ENCODE measurements at regions not wholly inside any gene's neighbourhood (a gene's known extent, or its start where the extent isn't known, plus 50 kb on each side); places are given as distances from the start of the nearest gene placed in this dataset.
"Not testable (repeated sequence)": the region's sequence is repeated elsewhere in the genome, so short reads cannot be mapped to it uniquely, and the experiment has no call there.

DNA sequence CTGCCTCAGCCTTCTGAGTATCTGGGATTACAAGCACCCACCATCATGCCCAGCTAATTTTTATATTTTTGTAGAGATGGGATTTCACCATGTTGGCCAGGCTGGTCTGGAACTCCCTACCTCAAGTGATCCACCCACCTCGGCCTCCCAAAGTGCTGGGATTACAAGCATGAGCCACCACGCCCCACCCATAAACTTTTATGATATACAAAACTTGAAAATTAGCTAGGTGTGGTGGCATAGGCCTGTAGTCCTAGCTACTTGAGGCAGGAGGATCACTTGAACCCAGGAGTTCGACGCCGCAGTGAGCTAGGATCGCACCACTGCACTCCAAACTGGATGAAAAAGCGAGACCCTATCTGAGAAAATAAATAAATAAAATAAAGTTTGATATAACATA is 149.5 kb upstream of the ATF7IP start:
- DNase-seq: not testable (repeated sequence)

DNA sequence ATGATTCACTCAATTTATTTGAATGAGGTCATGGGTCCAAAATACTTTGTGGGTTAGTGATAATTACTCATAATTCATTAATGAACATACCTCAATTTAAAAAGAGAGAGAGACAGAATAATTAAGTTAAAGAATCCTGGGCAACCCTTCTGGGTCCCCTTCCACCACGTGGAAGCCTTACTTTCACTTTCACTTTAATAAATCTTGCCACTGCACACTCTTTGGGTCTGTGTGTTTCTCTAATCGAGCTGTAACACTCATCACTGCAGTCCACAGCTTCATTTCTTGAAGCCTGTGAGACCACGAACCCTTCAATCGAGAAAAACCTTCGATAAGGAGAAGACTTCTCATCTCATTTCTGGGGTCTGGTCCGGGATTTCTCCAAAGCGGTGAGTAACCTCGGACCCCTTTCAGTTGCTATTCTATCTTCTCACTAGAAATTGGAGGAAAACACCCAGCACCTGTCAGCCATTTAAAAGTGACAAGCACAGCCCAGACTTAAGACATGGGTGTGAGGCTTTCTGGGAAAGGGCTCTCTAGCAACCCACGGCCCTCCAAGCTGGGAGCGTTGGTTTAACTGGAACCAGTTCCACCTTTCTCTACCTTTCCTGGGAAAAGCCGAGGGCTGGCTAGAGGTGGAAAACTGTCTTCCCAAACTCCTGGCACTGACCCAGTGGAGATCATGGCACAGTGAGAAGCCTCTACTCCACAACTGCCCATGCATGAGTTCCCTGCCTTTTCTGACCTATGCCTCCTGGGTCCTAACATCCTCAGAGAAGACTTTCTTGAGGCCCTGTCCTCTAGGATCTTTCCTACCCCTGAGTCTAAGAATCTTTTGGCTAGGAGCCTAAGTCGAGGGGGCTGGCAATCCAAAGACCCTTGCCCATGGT is 148.8 kb upstream of the ATF7IP start:
- DNase-seq: peak; percentile 25

DNA sequence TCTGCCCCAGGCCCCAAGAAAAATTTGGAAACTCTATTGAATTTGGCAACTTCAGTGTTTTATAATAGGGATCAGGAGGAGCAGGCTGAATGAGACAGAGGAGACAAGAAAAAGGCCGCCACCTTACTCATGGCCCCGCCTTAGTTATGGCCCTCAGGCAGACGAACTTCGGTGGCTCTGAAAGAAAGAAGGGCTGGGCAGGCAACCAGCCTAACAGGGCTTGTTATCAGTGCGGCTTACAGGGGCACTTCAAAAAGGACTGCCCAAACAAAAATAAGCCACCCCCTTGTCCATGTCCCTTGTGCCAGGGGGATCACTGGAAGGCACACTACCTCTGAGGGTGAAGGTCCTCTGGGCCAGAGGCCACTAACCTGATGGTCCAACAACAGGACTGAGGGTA is 146.3 kb upstream of the ATF7IP start:
- no peak for DNase-seq

- DNase-seq: not testable (repeated sequence)
These were observed 145.8 kb upstream of the ATF7IP start for GRCh38 chr12:14219670-14220069.

DNA sequence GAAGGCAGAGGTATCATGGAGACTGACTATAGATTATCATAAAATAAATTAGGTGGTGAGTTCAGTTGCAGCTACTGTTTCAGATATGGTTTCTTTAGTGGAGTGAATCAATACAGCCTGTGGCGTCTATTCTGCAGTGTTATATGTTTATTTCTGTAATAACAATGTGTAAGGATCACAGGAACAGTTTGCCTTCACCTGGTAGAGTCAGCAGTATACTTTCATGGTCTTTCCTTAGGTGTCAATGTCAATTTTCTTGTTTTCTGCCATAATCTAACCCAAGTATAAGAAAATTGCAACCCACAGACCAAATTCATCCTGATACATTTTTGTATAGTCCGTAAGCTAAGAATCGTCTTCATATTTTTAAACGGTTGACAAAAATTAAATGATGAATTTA is 140.4 kb upstream of the ATF7IP start:
- no peak for DNase-seq

DNA sequence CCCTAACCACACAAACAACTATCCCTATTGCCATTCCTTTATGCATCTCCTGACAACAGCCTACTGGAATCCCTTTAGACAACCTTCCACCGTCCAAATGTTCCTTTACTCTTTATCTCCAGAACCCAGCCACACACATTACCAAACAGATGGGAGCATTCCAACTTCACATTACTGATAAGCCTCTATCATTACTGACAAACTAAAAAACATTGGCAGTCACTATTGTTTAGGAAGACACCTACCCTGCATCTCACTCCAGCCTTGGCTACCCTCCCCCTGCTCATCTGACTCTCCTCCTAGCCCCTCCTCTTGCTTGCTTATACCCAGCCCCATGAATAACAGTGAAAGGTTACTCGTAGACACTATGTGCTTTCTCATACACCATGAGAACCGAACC is 130.3 kb upstream of the ATF7IP start:
- not testable (repeated sequence) for DNase-seq

GRCh38 chr12:14236641-14237040 is 128.8 kb upstream of the ATF7IP start:
- not testable (repeated sequence) for DNase-seq

- DNase-seq: peak; percentile 35
These were observed 127.2 kb upstream of the ATF7IP start for GRCh38 chr12:14238221-14238792.

DNA sequence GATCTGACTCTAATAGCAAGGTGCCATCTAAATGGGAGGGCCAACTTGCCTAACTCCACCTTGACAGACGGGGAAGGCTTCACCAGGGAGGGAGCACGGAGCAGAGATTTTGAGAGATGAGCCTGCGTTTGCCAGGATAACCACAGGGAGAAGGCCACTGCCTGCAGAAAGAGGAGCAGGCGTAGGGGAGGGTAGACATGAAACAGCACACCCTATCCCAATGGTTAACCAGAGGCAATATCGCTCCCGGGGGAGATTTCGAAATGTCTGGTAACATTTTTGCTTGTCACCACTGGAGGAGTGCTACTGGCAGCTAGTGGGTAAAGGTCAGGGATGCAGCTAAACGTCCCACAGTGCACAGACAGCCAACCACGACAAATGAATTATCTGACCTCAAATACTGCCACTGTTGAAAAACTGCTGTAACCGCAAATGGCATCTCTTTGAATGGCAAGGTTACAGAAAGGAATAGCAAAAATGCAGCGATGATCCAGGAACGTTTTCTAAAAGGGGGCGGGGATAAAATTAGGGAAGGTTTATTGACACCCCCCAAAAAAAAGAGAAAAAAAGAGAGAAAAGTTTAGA is 126.0 kb upstream of the ATF7IP start:
- DNase-seq: peak; percentile 83

DNA sequence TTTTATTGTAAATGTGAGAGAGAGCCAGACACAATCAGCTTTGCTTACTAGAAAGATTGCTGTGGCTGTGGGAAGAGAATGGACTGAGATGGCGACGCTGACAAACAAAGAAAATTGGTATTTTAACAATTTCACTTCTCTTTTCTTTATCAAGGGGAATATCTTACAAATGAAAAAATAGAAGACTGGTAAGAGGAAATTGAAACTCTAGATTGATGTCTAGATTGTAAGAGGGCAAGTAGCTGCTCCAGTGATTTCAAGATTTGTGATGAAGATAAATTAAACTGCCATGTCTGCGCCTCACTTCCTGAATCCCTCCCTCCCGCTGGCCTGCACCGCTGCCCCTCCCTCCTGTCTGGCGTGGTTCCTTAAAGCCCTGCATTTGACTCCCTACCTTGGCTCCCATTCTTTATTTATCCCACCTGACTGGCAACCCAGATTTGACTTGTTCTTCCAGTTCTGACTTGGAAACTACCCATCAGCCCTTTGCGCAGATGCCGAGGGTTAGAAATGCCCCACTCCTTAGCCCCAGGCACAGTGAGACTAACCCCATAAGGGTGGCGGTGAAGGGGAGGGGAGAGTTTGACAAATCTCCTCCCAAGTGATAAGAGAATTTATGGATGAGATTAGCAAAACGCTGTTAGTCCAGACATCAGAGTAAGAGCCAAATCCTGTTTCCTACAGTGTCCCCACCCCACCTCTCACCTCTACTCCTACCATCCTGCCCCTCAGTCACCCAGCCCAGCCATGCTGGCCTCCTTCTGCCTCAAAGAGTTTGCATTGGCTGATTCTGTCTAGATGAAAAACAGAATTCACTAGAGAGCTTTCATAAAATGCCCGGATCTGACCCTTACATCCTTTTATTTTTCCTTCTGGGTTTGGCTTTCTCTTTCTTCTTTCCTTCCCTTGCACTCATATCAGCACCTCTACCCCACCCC is 125.3 kb upstream of the ATF7IP start:
- peak; percentile 37 for DNase-seq

GRCh38 chr12:14240873-14241220 is 124.6 kb upstream of the ATF7IP start:
- DNase-seq: no peak

DNA sequence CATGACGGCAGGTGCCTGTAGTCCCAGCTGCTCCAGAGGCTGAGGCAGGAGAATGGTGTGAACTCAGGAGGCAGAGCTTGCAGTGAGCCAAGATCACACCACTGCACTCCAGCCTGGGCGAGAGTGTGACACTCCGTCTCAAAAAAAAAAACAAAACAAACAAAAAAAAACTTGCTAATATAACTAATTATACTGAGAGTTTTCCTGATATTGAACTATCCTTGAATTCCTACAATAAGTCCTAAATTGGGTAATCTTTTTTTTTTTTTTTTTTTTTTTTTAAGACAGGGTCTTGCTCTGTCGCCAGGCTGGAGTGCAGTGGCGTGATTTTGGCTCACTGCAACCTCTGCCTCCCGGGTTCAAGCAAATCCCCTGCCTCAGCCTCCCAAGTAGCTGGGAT is 122.7 kb upstream of the ATF7IP start:
- DNase-seq: not testable (repeated sequence)

DNA sequence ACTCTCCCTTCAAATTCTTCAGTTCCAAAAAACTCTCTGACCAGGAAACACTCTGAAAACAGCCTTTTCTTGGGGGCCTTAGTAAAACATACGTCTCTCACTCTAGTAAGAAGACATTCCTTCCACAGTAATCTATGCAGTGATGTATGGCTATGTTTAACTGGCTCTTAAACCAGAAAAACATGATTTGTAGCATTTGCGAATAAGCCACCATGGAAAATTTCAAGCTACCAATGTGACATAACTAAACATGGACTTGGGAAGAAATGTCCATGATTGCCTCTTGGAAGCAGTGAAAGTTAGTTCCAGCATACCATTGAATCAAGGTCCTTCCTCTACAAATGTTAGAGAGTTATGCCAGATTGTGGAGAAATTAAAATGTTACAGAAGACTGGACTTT is 121.5 kb upstream of the ATF7IP start:
- no peak for DNase-seq

DNA sequence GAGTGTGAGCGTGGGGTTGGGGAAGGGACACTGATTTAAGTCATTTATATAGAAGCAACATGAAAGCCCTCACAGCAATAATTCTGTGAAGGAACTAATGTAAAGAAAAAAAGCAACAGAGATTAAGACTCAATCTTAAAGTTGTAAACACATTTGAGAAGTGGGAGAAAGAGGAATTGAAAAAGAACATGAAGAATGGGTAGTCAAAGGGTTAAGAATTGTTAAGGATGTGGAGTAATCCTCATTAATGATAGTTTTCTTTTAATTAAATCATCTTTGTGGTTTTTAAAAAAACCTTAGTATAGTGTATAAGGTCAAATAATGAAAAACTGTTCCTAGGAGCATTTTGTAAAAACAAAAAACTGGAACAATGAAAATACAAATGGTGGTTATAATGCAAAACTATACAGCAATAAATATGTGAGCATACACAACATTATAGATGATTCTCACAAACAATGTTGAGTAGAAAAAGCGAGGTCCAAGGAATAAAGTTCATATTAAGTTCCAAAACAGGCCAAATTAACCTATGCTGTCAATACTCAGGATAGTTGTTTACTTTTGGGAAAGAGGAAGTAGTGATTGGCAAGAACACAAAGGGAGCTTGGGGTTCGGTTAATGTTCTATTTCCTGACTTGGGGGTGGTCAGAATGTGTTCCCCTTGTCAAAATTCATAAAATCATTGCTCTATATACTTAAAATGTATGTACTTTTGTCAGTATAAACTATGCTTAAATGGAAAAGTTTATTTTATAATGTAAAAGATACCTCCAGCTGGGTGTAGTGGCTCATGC is 120.4 kb upstream of the ATF7IP start:
- DNase-seq: no peak

DNA sequence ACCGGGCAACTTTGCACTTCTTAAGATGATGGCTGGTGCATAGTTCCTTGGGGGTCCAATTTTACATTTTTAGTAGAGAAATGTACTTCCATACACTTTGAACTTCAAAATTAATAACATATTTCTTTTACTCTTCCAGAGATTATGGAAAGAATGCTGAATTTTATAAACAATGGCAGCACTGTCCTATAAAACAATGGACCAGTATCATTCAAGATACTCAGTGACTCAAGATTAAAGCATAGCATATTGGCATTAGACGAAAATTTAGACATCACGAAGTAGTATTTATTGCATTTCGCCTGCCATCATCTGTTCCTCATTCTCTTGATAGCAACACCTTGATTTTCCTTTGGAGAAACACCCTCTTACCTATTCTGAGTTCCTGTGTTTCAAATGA is 118.3 kb upstream of the ATF7IP start:
- no peak for DNase-seq

- DNase-seq: no peak
These were observed 116.1 kb upstream of the ATF7IP start for GRCh38 chr12:14249368-14249767.

DNA sequence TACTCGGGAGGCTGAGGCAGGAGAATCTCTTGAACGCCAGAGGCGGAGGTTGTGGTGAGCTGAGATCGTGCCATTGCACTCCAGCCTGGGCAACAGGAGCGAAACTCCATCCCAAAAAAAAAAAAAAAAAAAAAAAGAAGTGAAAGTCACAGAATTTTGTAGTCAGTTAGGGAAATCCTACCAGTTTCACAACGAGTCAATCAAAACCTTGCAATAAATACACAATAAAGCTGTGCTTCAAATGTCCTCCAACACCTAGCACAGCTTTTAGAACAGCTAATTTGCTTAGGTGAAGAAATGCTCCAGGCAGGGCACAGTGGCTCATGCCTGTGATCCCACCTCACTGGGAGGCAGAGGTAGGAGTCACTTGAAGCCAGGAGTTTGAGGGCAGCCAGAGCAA is 112.8 kb upstream of the ATF7IP start:
- DNase-seq: no peak

GRCh38 chr12:14253496-14253895 is 112.0 kb upstream of the ATF7IP start:
- no peak for DNase-seq

DNA sequence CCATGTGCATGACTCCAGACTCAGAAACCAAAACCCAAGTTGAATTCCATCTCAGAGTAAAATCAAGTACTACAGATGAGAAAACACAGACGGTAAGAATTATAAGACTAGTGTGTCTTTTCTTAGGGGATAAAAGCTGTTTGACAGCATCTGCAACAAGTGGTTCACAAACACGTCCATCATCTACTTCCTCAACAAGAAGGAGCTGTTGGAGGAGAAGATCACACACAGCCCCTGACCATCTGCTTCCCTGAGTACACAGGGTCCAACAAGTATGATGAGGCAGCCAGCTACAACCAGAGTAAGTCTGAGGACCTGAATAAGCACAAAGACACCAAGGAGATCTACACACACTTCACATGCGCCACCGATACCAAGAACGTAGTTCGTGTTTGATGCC is 110.7 kb upstream of the ATF7IP start:
- DNase-seq: no peak

DNA sequence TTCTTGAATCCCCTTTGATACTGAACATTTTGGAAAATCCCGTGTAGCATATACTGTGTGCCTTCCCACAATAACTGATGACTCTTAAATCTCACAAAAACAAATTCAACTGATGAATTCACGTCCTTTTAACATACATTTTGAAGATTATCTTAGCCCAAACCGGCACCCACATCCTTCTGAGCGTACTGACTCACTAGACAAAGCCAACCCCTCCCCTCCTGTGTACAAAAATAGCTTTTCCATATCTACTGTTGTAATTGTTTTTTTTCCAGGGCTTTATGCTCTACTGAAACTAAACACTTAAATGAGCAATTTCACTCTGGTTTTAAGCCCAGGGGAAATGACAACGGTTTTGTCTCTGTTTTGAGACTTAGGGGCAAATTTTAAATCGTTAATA is 109.4 kb upstream of the ATF7IP start:
- DNase-seq: peak; percentile 53

DNA sequence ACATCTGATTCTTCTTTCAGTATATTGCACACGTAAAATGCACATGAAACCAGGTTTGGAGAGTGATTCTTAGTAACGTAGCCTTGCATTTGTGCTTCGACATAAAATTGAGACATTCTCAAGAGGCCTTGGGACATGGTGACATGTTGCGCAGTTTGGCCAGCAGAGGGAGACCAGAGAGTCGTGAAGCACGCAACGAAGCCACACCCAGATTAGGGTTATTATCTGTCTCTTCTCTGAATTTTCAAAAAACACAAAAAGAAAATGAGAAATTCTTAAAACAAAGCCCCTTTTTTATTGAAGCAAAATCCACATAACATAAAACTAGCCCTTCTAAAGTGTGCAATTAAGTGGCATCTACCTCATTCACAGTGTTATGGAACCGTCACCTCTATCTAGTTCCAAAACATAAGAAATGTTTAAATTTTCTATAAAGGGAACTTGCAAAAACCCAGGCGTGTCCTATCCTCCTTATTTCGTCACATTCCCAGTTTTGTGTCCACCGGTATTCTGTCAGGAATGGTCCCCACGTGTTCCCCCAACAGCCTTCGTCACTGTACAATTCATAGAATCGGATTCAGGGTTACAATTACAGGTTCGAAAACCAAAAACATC is 108.8 kb upstream of the ATF7IP start:
- peak; percentile 86 for DNase-seq

DNA sequence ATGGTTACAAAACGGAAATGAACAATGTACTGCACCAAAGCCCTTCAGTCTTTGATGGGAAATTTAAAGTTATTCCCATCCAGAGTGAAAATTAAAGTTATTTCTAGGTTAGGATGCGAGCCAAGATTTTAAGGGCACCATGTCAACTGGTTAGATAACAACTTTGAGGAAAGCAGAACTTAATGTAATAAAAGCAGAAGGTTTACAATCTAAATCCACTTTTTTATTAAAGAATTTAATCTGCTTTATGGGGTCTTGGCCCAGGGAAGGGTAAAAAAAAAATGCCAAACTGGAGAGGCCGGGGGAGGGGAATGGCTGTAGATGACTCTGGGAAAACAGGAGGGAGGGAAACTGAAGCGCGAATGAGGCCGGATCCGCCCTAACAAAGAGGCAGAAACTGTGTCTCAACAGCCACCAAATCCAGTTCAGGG is 108.2 kb upstream of the ATF7IP start:
- no peak for DNase-seq
